ENCODE measurements at regions not wholly inside any gene's neighbourhood (a gene's known extent, or its start where the extent isn't known, plus 50 kb on each side); places are given as distances from the start of the nearest gene placed in this dataset.

DNA sequence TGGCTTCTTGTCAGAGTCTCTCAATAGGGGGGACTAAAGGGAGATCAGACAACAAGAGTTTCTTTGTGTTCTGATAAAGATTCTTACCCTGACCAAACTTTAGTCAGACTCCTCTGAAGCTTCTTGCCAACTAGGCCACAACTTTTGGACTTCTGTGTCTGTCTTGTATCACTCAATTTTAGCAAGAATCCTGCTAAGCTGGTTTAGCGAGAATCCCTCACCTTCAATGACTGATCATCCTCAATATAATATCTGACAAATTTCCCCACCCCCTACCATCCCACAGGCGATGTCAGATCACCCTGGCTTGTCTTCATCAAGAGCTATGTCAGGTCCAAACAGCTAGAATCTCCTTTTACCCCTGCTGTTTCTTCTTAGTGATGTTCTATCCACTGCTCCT, 215.2 kb downstream of the RASSF9 start:
- DNase-seq (ENCODE audit: low spot score) = no peak
- Histone ChIP-seq H3K4me1 (ENCODE audit: insufficient read depth, low read length, poor library complexity, severe bottlenecking) (no peaks in the 10 kb centered on the region), H3K79me2 (ENCODE audit: insufficient read depth, low read depth, low read length) (no peaks in the 10 kb centered on the region), H3K4me2 (ENCODE audit: low read length) (no peak overlapping the region), H3K27ac (ENCODE audit: low read depth, low read length, poor library complexity, severe bottlenecking) (no peak overlapping the region), H3K9me3 (ENCODE audit: low read length) (no peaks in the 10 kb centered on the region), H4K20me1 (ENCODE audit: insufficient read depth, low read length) (no peaks in the 10 kb centered on the region), H3K4me3 (ENCODE audit: low read depth, low read length, poor library complexity, severe bottlenecking) (no peak overlapping the region), H3K36me3 (ENCODE audit: insufficient read depth, low read length) (no peaks in the 10 kb centered on the region), H3K9me2 (ENCODE audit: insufficient read depth, low read length) (no peaks in the 10 kb centered on the region), H2AFZ (ENCODE audit: low read length) (no peak overlapping the region)
- BruUV-seq (replicated peaks) = no TSS peak
- ChIA-PET CTCF (ENCODE audit: unreplicated experiment) (no interaction called here), POLR2A (no interaction called here)
- intact Hi-C loops (cut with micrococcal nuclease; ENCODE audit: unreplicated experiment) = no loop called here
- TF ChIP-seq EZH2phosphoT487 (IDR thresholded peaks at IDR 0.05; ENCODE audit: borderline replicate concordance, low read depth, low read length) = no peak
- TF ChIP-seq, protein P1, sequence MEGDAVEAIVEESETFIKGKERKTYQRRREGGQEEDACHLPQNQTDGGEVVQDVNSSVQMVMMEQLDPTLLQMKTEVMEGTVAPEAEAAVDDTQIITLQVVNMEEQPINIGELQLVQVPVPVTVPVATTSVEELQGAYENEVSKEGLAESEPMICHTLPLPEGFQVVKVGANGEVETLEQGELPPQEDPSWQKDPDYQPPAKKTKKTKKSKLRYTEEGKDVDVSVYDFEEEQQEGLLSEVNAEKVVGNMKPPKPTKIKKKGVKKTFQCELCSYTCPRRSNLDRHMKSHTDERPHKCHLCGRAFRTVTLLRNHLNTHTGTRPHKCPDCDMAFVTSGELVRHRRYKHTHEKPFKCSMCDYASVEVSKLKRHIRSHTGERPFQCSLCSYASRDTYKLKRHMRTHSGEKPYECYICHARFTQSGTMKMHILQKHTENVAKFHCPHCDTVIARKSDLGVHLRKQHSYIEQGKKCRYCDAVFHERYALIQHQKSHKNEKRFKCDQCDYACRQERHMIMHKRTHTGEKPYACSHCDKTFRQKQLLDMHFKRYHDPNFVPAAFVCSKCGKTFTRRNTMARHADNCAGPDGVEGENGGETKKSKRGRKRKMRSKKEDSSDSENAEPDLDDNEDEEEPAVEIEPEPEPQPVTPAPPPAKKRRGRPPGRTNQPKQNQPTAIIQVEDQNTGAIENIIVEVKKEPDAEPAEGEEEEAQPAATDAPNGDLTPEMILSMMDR (conservative IDR thresholded peaks at IDR 0.05; ENCODE audit: low read length) = no peak

GRCh38 chr12:85623763-85624162, 212.4 kb downstream of the RASSF9 start:
- no peak overlapping the region for H2AFZ ChIP-seq (ENCODE audit: low read length)
- ChIA-PET CTCF (ENCODE audit: unreplicated experiment) (no interaction called here), POLR2A (interaction anchor here (1.1 kb wide), 1 partner anchor 11 kb away, joined by 3 read pairs; no protein-coding TSS in a partner anchor)
- no peak for TF ChIP-seq EZH2phosphoT487 (IDR thresholded peaks at IDR 0.05; ENCODE audit: borderline replicate concordance, low read depth, low read length)
- TF ChIP-seq, protein P1 (conservative IDR thresholded peaks at IDR 0.05; ENCODE audit: low read length) = no peak
- H3K9me3 ChIP-seq (ENCODE audit: low read length) = no peaks in the 10 kb centered on the region
- H3K9me2 ChIP-seq (ENCODE audit: insufficient read depth, low read length) = no peaks in the 10 kb centered on the region
- intact Hi-C loops (cut with micrococcal nuclease; ENCODE audit: unreplicated experiment) = no loop called here
- H3K4me2 ChIP-seq (ENCODE audit: low read length) = no peak overlapping the region
- no peak overlapping the region for H3K27ac ChIP-seq (ENCODE audit: low read depth, low read length, poor library complexity, severe bottlenecking)
- H3K4me3 ChIP-seq (ENCODE audit: low read depth, low read length, poor library complexity, severe bottlenecking) = no peak overlapping the region
- no TSS peak for BruUV-seq (replicated peaks)
- DNase-seq (ENCODE audit: low spot score) = no peak
- H3K4me1 ChIP-seq (ENCODE audit: insufficient read depth, low read length, poor library complexity, severe bottlenecking) = no peaks in the 10 kb centered on the region
- no peaks in the 10 kb centered on the region for H3K36me3 ChIP-seq (ENCODE audit: insufficient read depth, low read length)
- no peaks in the 10 kb centered on the region for H3K79me2 ChIP-seq (ENCODE audit: insufficient read depth, low read depth, low read length)
- H4K20me1 ChIP-seq (ENCODE audit: insufficient read depth, low read length) = no peaks in the 10 kb centered on the region

- TF ChIP-seq, protein P1 (conservative IDR thresholded peaks at IDR 0.05; ENCODE audit: low read length) = no peak
- TF ChIP-seq EZH2phosphoT487 (IDR thresholded peaks at IDR 0.05; ENCODE audit: borderline replicate concordance, low read depth, low read length) = no peak
- no TSS peak for BruUV-seq (replicated peaks)
Observed at GRCh38 chr12:85625467-85625866, 210.7 kb downstream of the RASSF9 start.

More at GRCh38 chr12:85625467-85625866, 210.7 kb downstream of the RASSF9 start:
- Histone ChIP-seq H3K9me2 (ENCODE audit: insufficient read depth, low read length) (no peaks in the 10 kb centered on the region), H4K20me1 (ENCODE audit: insufficient read depth, low read length) (no peaks in the 10 kb centered on the region), H3K27ac (ENCODE audit: low read depth, low read length, poor library complexity, severe bottlenecking) (no peak overlapping the region), H3K4me3 (ENCODE audit: low read depth, low read length, poor library complexity, severe bottlenecking) (no peak overlapping the region), H3K9me3 (ENCODE audit: low read length) (no peaks in the 10 kb centered on the region), H3K36me3 (ENCODE audit: insufficient read depth, low read length) (no peaks in the 10 kb centered on the region), H3K4me1 (ENCODE audit: insufficient read depth, low read length, poor library complexity, severe bottlenecking) (no peaks in the 10 kb centered on the region), H3K4me2 (ENCODE audit: low read length) (no peak overlapping the region), H2AFZ (ENCODE audit: low read length) (no peak overlapping the region), H3K79me2 (ENCODE audit: insufficient read depth, low read depth, low read length) (no peaks in the 10 kb centered on the region)
- no peak for DNase-seq (ENCODE audit: low spot score)
- POLR2A ChIA-PET = no interaction called here
- intact Hi-C loops (cut with micrococcal nuclease; ENCODE audit: unreplicated experiment) = no loop called here
- CTCF ChIA-PET (ENCODE audit: unreplicated experiment) = no interaction called here

Measured in OCI-LY7 (cell line).